GM11168 (cell line): ENCODE measurements at regions not wholly inside any gene's neighbourhood (a gene's known extent, or its start where the extent isn't known, plus 50 kb on each side); places are given as distances from the start of the nearest gene placed in this dataset.
"Not testable (repeated sequence)": the region's sequence is repeated elsewhere in the genome, so short reads cannot be mapped to it uniquely, and the experiment has no call there.

Source experiments
- in situ Hi-C: fragments of 300-500 bp; cut with MboI; formaldehyde crosslinking; loops from one replicate; pipeline ENCODE4 v1.12.0; 2022; ENCODE audit warnings: low sequenced_read_pairs; ENCODE audit not compliant: unreplicated experiment

DNA sequence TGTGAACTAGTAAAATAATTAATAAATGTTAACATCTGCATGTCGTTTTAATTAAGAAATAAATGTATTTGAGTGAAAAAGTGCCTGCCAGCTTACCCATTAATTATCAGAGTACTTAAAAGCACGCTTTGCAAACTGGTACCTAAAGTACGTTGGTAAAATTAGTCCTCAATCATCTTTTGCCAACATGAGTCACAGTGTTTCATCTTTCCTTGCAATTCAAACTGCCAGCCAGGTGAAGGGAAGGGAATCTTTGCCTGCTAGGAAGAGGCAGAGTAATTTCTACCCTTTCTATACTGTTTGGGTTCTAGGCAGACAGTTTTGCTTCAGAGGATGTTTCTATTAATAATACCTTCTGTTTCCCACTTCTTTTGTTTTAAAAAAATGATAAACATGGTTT is 57.2 kb upstream of the CNIH3 start:
- in situ Hi-C loops: no loop called here

DNA sequence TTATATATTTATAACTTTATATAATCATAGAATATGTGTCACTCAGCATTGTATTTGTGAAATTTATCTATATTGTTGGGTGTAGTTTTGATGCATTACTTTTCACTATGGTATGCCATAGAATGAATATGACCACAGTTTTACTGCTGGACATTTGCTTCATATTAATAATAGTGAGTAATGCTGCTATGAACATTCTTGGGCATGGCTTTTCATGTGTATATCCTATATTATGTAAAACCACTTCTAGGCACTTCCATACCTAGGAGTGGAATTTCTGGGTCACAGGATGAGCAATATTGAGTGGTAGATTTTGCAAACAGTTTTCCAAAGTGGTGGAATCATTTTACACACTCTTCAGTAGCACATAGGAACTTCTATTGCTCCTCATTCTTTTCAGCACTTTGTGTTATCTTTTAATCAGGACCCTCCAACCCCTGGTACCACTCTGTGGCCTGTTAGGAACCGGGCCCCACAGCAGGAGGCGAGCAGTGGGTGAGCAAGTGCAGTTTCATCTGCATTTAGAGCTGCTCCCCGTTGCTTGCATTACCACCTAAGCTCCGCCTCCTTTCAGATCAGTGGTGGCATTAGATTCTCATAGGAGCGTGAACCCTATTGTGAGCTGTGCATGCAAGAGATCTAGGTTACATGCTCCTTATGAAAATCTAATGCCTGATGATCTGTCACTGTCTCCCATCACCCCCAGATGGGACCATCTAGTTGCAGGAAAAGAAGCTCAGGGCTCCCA is 56.0 kb upstream of the CNIH3 start:
- in situ Hi-C loops: no loop called here

DNA sequence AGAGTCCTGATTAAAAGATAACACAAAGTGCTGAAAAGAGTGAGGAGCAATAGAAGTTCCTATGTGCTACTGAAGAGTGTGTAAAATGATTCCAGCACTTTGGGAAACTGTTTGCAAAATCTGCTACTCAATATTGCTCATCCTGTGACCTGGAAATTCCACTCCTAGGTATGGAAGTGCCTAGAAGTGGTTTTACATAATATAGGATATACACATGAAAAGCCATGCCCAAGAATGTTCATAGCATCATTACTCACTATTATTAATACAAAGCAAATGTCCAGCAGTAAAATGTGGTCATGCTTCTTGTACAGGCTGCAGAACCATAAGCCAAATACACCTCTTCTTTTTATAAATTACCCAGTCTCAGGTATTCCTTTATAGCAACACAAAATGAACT is 53.2 kb upstream of the CNIH3 start:
- in situ Hi-C loops: not testable (repeated sequence)

DNA sequence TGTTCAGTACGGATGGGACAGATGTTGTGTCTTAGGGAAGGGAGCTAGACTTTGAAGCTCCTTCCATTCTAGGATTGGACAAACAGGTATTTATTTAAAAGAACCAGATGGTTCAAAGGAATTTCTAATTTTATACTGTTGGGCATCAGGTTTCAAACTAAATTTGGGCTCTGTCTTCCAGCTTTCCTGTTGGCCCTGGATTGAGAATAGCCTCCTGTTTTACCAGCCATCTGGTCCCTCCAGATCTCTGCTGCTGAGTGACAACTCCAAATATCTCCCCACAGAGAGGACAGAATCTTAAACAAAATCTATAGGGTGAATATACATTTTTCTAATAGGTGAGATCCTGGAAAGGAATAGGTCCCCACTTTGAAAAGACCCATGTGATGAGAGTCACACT is 52.5 kb upstream of the CNIH3 start:
- in situ Hi-C loops: no loop called here

DNA sequence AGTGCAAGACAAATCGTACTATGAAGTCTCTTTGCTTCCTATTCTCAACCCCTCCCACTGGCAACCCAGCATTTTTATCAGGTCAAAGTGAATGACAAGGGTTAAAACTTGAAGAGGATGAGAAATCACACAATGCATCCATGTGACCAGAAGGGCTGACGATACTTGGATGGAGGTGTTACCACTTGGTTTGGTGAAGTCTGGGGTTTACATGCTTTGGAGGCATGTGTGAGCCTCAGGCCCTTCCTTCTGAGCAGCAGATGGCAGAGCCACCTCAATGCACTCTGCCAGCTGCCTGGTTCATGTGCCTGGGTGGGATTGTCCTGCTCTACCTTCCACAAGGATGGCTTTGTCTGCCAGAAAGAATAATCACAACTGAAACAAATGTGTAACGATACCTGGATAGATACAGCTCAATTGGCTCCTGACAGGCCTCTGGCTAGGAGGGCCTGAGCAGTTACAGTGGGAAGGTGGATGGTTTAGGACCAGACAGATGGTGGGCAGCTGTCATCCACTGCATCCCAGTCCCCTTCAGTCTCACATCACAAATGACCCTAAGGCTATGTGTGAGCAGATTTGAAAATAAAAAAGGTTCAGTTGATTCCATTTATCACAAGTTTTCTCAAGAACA is 51.5 kb upstream of the CNIH3 start:
- in situ Hi-C loops: no loop called here

DNA sequence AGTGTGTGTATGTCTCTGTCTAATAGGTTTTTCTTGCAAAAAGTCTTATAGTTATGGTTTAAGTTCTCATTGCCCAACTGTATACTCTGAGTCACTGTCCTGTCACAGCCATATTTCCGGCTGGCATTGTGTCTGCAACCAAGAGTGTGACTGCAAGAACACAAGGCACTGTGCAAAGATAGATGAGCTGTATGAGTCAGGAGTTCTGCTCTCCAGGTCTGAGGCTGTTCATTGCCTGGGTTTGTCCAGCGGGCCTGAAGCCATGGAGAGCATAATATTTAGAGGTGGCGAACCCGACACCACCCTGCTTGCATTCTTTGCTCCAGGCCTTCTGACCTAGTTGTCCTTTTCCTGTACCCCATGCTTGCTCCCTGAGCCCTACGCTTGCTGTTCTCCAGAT is 50.9 kb upstream of the CNIH3 start:
- in situ Hi-C loops: no loop called here

DNA sequence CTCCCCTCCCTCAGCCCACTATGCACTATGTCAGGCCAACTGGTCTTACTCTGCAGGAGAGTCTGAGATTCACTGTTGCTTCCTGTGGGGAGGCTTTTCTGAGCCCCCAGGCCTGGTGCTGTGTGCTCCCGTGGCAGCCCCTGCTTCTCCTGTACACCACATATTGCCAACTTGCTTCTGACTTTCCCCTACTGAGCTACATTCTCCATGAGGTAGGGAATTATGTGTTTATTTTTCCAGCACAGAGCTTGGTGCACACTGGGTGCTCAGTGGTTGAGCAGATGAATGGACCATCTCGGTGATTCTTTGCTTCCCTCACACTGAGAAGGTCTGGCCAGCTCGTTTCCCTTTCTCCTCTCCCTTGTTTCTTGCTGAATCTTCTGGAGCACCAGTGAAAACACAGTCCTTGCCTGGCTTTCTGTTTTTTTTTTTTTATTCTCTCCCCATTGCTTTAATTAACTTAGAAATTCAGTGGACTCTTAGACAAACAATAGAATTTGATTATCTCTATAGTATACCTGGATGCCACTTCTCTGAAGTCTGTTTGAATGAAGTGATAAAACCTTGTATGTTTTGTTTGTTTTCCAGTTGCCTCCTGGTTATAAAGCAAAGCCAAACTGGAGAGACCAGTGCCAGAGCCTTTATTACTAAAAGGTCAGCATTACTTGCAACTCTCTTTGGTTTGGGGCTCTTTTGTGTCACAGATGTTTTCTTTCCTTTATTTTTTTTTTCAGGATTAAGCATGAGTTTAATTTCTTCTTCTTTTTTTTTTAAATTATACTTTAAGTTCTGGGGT is 50.3 kb upstream of the CNIH3 start:
- in situ Hi-C loops: no loop called here
